WERI-Rb-1 (cell line): ENCODE measurements at regions not wholly inside any gene's neighbourhood (a gene's known extent, or its start where the extent isn't known, plus 50 kb on each side); places are given as distances from the start of the nearest gene placed in this dataset.

Experiments
- DNase-seq: peaks from one replicate; pipeline ENCODE4 v3.0.0-alpha.2; 2020
- H3K27ac ChIP-seq: fragments of 250-450 bp; sonication (Bioruptor Pico); 2 replicates; pipeline ENCODE4 v1.5.1; 2020; ENCODE audit warnings: mild to moderate bottlenecking, moderate library complexity
- H3K27me3 ChIP-seq: fragments of 250-450 bp; sonication (Bioruptor Pico); 2 replicates; pipeline ENCODE4 v1.5.1; 2021; ENCODE audit warnings: mild to moderate bottlenecking, low read depth, moderate library complexity; ENCODE audit not compliant: insufficient read depth, severe bottlenecking
- H3K36me3 ChIP-seq: fragments of 250-450 bp; sonication (Bioruptor Pico); 2 replicates; pipeline ENCODE4 v1.5.1; 2020; ENCODE audit warnings: mild to moderate bottlenecking, moderate library complexity
- H3K4me3 ChIP-seq: 2 replicates; pipeline ENCODE4 v1.5.1; 2011; ENCODE audit warnings: low read depth, mild to moderate bottlenecking, control low read depth, low read length
- H3K9me3 ChIP-seq: fragments of 250-450 bp; sonication (Bioruptor Pico); 2 replicates; pipeline ENCODE4 v1.5.1; 2021; ENCODE audit warnings: mild to moderate bottlenecking, moderate library complexity; ENCODE audit not compliant: severe bottlenecking
- CTCF ChIP-seq: IDR thresholded peaks from 2 replicates; pipeline ENCODE4 v1.5.1; 2011; ENCODE audit warnings: low read depth, mild to moderate bottlenecking, control low read depth, inconsistent platforms, low read length

- no peaks in the 10 kb centered on the region for H3K36me3 ChIP-seq
- no peak for DNase-seq
- peaks cover 35% of the 10 kb centered on the region for H3K27me3 ChIP-seq
- no peaks in the 10 kb centered on the region for H3K9me3 ChIP-seq
- no peak overlapping the region for H3K4me3 ChIP-seq
- no peak for TF ChIP-seq CTCF
- H3K27ac ChIP-seq, result no peak overlapping the region
These were observed 220.1 kb downstream of the TEX36 start for GRCh38 chr10:125462845-125463244.

GRCh38 chr10:125460326-125460725 is 222.6 kb downstream of the TEX36 start:
- Histone ChIP-seq H3K9me3 (no peaks in the 10 kb centered on the region), H3K27me3 (peaks cover 37% of the 10 kb centered on the region), H3K27ac (no peak overlapping the region), H3K4me3 (no peak overlapping the region), H3K36me3 (no peaks in the 10 kb centered on the region)
- TF ChIP-seq CTCF, result no peak
- DNase-seq, result no peak

DNA sequence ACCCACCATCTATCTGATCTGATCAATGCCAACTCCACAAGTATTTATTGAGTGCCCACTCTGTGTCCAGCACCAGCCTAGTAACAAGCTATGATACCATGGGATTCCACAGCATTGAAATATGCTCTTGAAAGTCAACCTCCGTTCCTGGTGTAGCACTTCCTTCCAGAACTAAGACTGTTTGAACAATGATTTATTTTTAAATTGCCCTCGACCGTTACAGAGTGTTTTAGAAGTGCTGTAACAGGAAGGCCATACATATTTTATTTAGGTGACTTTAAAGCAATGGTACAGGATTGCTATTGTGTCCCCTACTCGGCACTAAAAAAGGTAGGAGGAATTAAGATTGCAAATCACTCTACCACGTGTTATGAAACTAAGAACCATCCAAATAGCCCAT is 225.6 kb downstream of the TEX36 start:
- peaks cover 40% of the 10 kb centered on the region for H3K27me3 ChIP-seq
- no peaks in the 10 kb centered on the region for H3K9me3 ChIP-seq
- no peak overlapping the region for H3K4me3 ChIP-seq
- no peaks in the 10 kb centered on the region for H3K36me3 ChIP-seq
- TF ChIP-seq CTCF, result no peak
- no peak for DNase-seq
- H3K27ac ChIP-seq, result no peak overlapping the region

- TF ChIP-seq CTCF, result no peak
- H3K36me3 ChIP-seq, result no peaks in the 10 kb centered on the region
- peaks cover 41% of the 10 kb centered on the region for H3K27me3 ChIP-seq
- no peaks in the 10 kb centered on the region for H3K9me3 ChIP-seq
- H3K4me3 ChIP-seq, result no peak overlapping the region
- no peak for DNase-seq
- H3K27ac ChIP-seq, result no peak overlapping the region
These were observed 227.1 kb downstream of the TEX36 start for GRCh38 chr10:125455855-125456254.

GRCh38 chr10:125455431-125455830 is 227.5 kb downstream of the TEX36 start:
- no peak for DNase-seq
- peaks cover 45% of the 10 kb centered on the region for H3K27me3 ChIP-seq

More at GRCh38 chr10:125455431-125455830, 227.5 kb downstream of the TEX36 start:
- Histone ChIP-seq H3K36me3 (no peaks in the 10 kb centered on the region), H3K9me3 (no peaks in the 10 kb centered on the region), H3K4me3 (no peak overlapping the region), H3K27ac (no peak overlapping the region)
- TF ChIP-seq CTCF, result no peak
